PC-9 (cell line): ENCODE measurements at regions not wholly inside any gene's neighbourhood (a gene's known extent, or its start where the extent isn't known, plus 50 kb on each side); places are given as distances from the start of the nearest gene placed in this dataset.

ENCODE experiments used
- BruUV-seq: library from RNA; stranded (reverse); fragments of 400-500 nt; replicated peaks from 2 replicates; lab custom pipeline; 2021; lab: Mats Ljungman, UMichigan
- CTCF ChIA-PET: fragments of 300-600 bp; sonication (Branson Sonifier 250); formaldehyde crosslinking; loops from one replicate; lab custom pipeline; 2022; ENCODE audit warnings: antibody characterized with exemption; lab: Charles Lee
- POLR2A ChIA-PET: fragments of 300-600 bp; sonication (Branson Sonifier 250); formaldehyde crosslinking; loops from one replicate; lab custom pipeline; 2022; ENCODE audit warnings: antibody characterized with exemption; ENCODE audit not compliant: unreplicated experiment; lab: Charles Lee
- DNase-seq, 2 experiments: peaks; one replicate each; pipeline versions ENCODE4 v3.0.0 to v3.0.0-alpha.2; 2015 to 2022; ENCODE audit warnings: mixed read lengths in 1 of 2
- H2AFZ ChIP-seq: fragments of 200-600 bp; sonication (generic); 2 replicates; pipeline ENCODE4 v1.8.1; 2017; ENCODE audit warnings: antibody characterized with exemption
- H3F3A ChIP-seq: fragments of 200-600 bp; sonication (generic); 2 replicates; pipeline ENCODE4 v1.8.1; 2017; ENCODE audit warnings: antibody characterized with exemption, mild to moderate bottlenecking, low read depth; ENCODE audit not compliant: insufficient read depth
- H3K27ac ChIP-seq: fragments of 200-600 bp; sonication (generic); 2 replicates; pipeline ENCODE4 v1.6.1; 2016; ENCODE audit warnings: mixed run types
- H3K27me3 ChIP-seq: fragments of 200-600 bp; sonication (generic); 2 replicates; pipeline ENCODE4 v1.6.1; 2016; ENCODE audit warnings: low read depth, mixed run types; ENCODE audit not compliant: insufficient read depth
- H3K36me3 ChIP-seq: fragments of 200-600 bp; sonication (generic); 2 replicates; pipeline ENCODE4 v1.6.1; 2016; ENCODE audit warnings: low read depth, mixed run types
- H3K4me1 ChIP-seq: fragments of 200-600 bp; sonication (generic); replicated peaks from 2 replicates; pipeline ENCODE4 v1.6.1; 2016; ENCODE audit warnings: mixed run types; ENCODE audit not compliant: insufficient read depth
- H3K4me2 ChIP-seq: fragments of 200-600 bp; sonication (generic); 2 replicates; pipeline ENCODE4 v1.6.1; 2017; ENCODE audit warnings: mixed run types
- H3K4me3 ChIP-seq: fragments of 200-600 bp; sonication (generic); 2 replicates; pipeline ENCODE4 v1.6.1; 2016; ENCODE audit warnings: mixed run types
- H3K79me2 ChIP-seq: fragments of 200-600 bp; sonication (generic); 2 replicates; pipeline ENCODE4 v1.6.1; 2017; ENCODE audit warnings: low read depth, mixed run types
- H3K9me2 ChIP-seq: fragments of 200-600 bp; sonication (generic); 2 replicates; pipeline ENCODE4 v1.8.1; 2017; ENCODE audit warnings: mild to moderate bottlenecking; ENCODE audit not compliant: insufficient read depth
- H3K9me3 ChIP-seq: fragments of 200-600 bp; sonication (generic); 2 replicates; pipeline ENCODE4 v1.8.1; 2016; ENCODE audit warnings: low read depth; ENCODE audit not compliant: insufficient read depth
- H4K20me1 ChIP-seq: fragments of 200-600 bp; sonication (generic); 2 replicates; pipeline ENCODE4 v1.8.1; 2017; ENCODE audit not compliant: insufficient read depth
- CTCF ChIP-seq: fragments of 200-600 bp; sonication (generic); conservative IDR thresholded peaks from 2 replicates; pipeline ENCODE4 v1.6.1; 2017; ENCODE audit warnings: mixed run types, antibody characterized with exemption, mild to moderate bottlenecking, moderate library complexity
- EZH2 ChIP-seq: fragments of 200-600 bp; sonication (generic); IDR thresholded peaks from 2 replicates; pipeline ENCODE4 v1.8.0; 2017; ENCODE audit warnings: antibody characterized with exemption, low read depth
- intact Hi-C: fragments of 100-400 bp; cut with micrococcal nuclease; formaldehyde crosslinking; loops from one replicate; pipeline ENCODE4 v1.10.0; 2022; ENCODE audit not compliant: unreplicated experiment

- intact Hi-C loops = no loop called here
- Histone ChIP-seq H3K9me2 (no peaks in the 10 kb centered on the region), H4K20me1 (no peaks in the 10 kb centered on the region), H3K4me3 (no peak overlapping the region), H3K27me3 (no peaks in the 10 kb centered on the region), H2AFZ (no peak overlapping the region), H3K4me2 (no peak overlapping the region), H3K27ac (no peak overlapping the region), H3F3A (no peaks in the 10 kb centered on the region), H3K4me1 (no peaks in the 10 kb centered on the region), H3K9me3 (no peaks in the 10 kb centered on the region), H3K36me3 (no peaks in the 10 kb centered on the region), H3K79me2 (no peaks in the 10 kb centered on the region)
- no TSS peak for BruUV-seq
- no peak for TF ChIP-seq CTCF
- TF ChIP-seq EZH2 = no peak
- CTCF ChIA-PET = no interaction called here
- DNase-seq = no peak
- POLR2A ChIA-PET = no interaction called here
Observed at GRCh38 chr18:37657493-37657892, 91.9 kb upstream of the CELF4 start.

DNA sequence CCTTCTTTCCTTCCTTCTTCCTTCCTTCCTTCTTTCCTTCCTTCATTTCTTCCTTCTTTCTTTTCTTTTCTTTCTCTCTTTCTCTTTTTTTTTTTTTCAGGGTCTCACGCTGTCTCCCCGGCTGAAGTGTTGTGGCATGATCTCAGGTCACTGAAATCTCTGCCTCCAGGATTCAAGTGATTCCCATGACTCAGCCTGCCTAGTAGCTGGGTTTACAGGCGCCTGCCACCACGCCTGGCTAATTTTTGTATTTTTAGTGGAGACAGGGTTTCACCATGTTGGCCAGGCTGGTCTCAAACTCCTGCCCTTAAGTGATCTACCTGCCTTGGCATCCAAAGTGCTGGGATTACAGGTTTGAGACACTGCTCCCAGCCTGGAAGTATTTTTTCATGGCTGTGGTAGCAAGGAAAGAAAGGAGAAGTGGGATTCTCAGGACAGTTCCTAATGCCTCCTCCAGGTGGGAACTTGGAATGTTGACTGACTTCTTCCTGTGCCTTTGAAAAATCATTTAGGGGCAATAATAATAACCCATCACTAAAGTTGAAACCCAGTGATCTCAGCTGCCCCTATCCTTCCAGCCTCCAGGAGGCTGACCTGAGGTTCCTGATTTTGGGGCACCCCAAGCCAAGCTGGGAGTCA, 89.3 kb upstream of the CELF4 start:
- Histone ChIP-seq H3K36me3 (no peaks in the 10 kb centered on the region), H3K27ac (no peak overlapping the region), H3K4me2 (no peak overlapping the region), H3K4me3 (no peak overlapping the region), H2AFZ (no peak overlapping the region), H3K9me2 (no peaks in the 10 kb centered on the region), H3K4me1 (no peaks in the 10 kb centered on the region), H3K9me3 (no peaks in the 10 kb centered on the region), H3F3A (no peaks in the 10 kb centered on the region), H3K79me2 (no peaks in the 10 kb centered on the region), H3K27me3 (no peaks in the 10 kb centered on the region), H4K20me1 (no peaks in the 10 kb centered on the region)
- no TSS peak for BruUV-seq
- intact Hi-C loops = no loop called here
- no peak for DNase-seq
- POLR2A ChIA-PET = no interaction called here
- TF ChIP-seq CTCF (no peak), EZH2 (no peak)
- CTCF ChIA-PET = no interaction called here

DNA sequence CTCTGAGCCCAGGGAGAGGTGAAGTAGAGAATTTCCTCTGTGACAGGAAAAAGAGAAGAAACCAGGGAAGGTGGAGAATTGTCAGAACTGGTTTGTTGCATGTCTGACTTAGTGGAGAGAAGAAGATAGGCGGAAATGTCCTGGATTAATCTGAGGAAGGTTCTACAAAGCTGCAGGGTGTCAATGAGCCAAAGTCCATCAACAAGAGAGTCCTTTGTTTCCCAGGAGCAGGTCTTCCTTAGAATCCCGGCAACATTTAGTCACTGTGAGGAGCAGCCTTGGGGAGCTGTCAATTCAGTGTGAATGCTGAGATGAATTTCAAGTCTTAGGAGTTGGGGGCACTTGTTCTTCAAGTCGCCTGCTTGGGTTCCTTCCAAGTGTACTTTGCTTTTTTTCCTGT, 88.4 kb upstream of the CELF4 start:
- H3F3A ChIP-seq = no peaks in the 10 kb centered on the region
- H3K79me2 ChIP-seq = no peaks in the 10 kb centered on the region
- CTCF ChIA-PET = no interaction called here
- TF ChIP-seq EZH2 (no peak), CTCF (no peak)
- H3K9me3 ChIP-seq = no peaks in the 10 kb centered on the region
- no peak overlapping the region for H2AFZ ChIP-seq
- intact Hi-C loops = no loop called here
- H3K4me3 ChIP-seq = no peak overlapping the region
- H3K4me2 ChIP-seq = no peak overlapping the region
- no peaks in the 10 kb centered on the region for H3K27me3 ChIP-seq
- H3K4me1 ChIP-seq = no peaks in the 10 kb centered on the region
- H3K9me2 ChIP-seq = no peaks in the 10 kb centered on the region
- H4K20me1 ChIP-seq = no peaks in the 10 kb centered on the region
- POLR2A ChIA-PET = no interaction called here
- BruUV-seq = no TSS peak
- H3K36me3 ChIP-seq = no peaks in the 10 kb centered on the region
- DNase-seq = no peak
- H3K27ac ChIP-seq = no peak overlapping the region
